HG03571 (cell line): ENCODE measurements at regions not wholly inside any gene's neighbourhood (a gene's known extent, or its start where the extent isn't known, plus 50 kb on each side); places are given as distances from the start of the nearest gene placed in this dataset.
"Not testable (repeated sequence)": the region's sequence is repeated elsewhere in the genome, so short reads cannot be mapped to it uniquely, and the experiment has no call there.

Experiments used
- ATAC-seq: cut with Tn5 transposase; IDR thresholded peaks from one replicate; pipeline ENCODE4 v1.9.1; 2021; ENCODE audit not compliant: unreplicated experiment

DNA sequence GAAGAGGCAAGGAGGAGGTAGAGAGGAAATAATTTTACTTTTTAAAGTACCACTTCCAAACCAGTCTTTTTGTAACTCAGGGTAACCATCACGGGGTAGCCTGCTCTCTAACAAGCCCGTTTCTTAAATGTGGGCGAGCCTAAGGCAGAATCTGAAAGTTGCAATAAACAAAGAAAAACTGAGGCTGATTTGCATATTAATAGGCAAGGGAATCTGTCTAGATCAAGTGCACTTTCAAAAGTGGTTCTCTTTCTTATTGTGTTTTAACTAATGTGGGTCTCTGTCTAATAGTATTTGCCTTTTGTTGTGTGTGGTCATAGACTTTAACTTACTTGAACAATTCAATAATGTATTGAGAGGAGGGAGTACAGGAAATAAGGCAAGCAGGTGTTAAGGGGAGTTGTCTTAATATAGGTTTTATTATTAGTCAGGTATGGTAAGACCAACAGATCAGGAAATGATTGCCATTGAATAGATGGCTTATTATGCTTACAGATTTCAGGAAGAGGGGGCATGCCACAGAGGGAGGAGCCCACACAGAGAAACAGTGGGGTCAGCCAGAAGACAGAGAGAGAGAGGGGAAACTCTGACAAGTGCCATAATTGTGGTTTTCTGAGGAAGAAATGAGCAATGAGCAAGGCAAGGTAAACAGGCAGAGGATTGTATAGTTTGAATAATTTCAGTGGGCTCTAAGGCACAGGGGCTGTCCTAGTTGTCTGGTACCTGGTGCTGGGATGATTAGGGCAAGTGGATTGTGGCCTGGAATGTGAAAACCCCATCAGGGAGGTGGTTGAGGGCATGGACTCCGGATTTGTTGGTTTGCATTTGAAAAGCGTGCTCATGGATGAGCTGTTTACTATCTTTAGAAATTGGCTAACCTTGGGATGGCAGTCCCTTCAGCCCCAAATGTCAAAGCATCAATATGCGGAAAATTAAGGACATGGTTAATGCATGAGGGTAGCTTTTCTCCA is 237.2 kb downstream of the TOX3 start:
- no peak for ATAC-seq

- no peak for ATAC-seq
These were observed 238.9 kb downstream of the TOX3 start for GRCh38 chr16:52308051-52308450.

DNA sequence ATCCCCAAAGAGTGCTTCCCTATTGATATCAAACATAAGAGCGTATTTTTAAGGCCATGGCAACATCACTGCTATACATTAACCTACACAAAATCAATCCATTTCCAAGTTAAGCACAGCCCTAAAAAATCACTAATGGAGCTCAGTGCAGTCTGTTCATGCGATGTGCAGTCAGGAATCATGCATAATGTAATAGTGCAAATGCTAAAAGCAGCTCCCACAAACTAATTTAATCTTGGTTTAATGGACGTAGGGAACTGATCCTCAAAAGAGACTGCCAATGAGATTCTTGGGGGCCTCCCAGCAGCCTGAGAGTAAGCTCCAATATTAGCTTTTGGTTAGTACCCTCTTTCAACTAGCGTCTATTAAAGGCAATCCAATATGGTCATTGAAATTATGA is 245.9 kb downstream of the TOX3 start:
- no peak for ATAC-seq

- no peak for ATAC-seq
These were observed 248.2 kb downstream of the TOX3 start for GRCh38 chr16:52298769-52299168.

DNA sequence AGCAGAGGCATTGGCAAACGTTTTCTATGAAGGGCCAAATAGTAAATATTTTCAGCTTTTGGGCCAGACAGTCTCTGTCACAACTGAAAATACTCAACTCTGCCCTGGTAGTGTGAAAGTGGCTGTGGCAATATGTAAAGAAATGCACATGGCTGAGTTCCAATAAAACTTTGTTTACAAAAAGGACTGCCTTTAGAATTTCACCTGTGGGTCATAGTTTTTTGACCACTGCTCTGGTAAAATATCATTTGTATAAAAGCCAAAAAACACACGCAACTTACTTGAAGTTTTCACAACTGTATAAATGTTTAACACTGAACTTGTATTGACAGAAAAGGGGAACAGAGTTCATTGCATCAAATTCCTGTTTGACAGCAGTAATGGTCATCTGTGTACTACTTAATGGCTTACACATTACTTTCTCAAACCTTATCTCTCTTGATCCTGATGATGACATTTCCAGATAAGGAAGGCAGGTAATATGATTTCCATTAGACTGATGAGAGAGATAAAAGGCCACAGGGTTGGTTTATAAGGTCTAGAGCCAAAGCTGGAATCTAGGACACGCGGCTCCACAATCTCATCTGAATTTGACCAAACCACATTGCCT is 250.1 kb downstream of the TOX3 start:
- not testable (repeated sequence) for ATAC-seq

GRCh38 chr16:52296076-52296475 is 250.9 kb downstream of the TOX3 start:
- no peak for ATAC-seq

GRCh38 chr16:52294660-52295059 is 252.3 kb downstream of the TOX3 start:
- no peak for ATAC-seq

DNA sequence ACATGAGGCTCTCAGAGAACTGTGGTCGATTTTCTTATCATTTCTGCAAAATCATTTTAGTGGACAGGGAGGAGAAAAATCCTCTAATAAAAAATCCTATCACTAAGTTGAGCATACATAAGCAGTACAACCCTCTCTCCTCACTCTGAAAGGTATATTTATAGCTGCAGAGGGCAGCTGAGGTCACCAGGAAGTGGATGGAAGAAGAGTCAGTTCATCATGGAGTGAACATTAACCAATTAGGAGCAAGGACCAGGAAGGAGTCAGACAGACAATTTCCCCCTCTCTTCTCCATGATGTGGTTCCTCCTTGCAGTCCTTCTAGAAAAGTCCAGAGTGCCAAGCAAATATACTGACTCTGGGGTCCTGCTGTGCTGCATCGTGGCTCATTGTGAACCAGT is 253.7 kb downstream of the TOX3 start:
- ATAC-seq = no peak

GRCh38 chr16:52283584-52284375 is 263.2 kb downstream of the TOX3 start:
- ATAC-seq = no peak

GRCh38 chr16:52283018-52283417 is 263.9 kb downstream of the TOX3 start:
- ATAC-seq = no peak

DNA sequence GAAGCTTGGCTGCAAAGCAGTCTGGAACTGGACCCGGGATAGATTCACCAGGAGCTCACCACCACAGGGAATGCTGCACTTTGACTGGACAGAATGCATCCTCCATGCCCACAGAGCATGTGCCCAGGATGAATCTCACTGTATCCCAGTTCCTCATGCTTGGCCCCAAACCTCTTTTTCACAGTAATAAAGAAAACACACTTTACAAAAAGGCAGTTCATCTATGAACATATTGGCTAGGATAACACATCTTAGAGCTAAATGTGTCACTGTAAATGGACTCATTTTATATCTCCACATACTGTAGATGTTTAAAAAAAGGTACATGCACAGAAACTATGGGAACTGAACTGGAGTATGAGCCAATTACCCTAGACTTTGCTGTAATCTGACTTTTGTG is 266.9 kb downstream of the TOX3 start:
- no peak for ATAC-seq

- ATAC-seq = no peak
These were observed 275.7 kb downstream of the TOX3 start for GRCh38 chr16:52271088-52271750.

- ATAC-seq = no peak
These were observed 281.5 kb downstream of the TOX3 start for GRCh38 chr16:52265446-52265861.

DNA sequence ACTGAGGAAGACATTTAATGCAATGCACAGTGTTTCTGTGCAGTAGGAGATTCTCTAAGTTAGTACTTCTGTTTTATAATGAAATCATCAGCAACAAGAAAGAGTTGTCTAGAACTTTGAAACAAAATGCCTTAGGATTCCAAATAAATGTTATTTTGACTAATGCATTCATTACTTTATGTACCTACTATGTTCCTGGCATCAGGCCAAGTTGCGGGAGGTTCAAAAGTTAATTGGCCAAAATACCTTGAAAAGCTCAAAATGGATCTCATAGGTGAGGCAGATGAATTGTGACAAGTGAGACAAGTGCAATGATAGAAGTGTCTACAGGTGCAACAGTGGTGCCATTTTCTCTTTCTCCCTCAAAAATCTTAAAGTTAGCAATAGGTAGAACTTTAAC is 289.4 kb downstream of the TOX3 start:
- ATAC-seq = no peak

DNA sequence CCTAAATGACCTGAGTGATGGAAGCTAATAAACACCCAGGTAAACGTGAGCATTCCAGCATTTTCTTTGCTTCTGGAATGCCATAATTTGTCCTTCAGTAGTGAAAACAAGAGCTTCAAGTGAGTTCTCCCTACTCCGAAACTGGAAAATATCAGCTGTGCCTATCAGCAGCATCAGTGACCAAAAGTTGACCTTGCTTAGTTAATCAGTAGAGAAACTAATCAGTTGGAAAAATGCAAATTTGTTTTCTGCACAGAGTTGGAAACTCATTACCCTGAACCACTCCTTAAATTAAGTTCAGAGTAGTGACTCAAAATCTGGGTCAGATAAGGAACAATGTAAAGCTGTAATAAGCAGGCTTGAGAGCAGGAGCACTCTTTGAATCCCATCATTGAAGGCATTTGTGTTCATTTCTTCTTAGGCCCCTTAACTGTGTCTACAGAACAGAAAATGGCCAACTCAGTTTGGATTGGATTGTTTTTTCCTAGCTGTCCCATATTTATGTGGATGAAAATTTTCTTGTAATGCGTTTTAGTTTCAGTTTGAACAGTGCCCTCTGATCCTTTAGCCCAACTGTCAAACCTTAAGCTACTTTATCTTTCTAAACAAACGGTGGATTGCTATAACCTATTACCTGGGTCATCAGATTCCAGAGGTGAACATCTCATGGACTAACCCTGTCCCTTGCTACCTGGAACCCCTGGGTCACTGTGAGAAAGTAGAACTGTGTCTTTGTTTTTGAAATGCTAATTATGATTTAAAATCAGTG is 290.4 kb downstream of the TOX3 start:
- ATAC-seq = no peak

GRCh38 chr16:52254746-52255145 is 292.2 kb downstream of the TOX3 start:
- ATAC-seq = no peak

- no peak for ATAC-seq
These were observed 294.3 kb downstream of the TOX3 start for GRCh38 chr16:52252680-52253079.

GRCh38 chr16:52251495-52251894 is 295.4 kb downstream of the TOX3 start:
- no peak for ATAC-seq

- ATAC-seq = no peak
These were observed 299.2 kb downstream of the TOX3 start for GRCh38 chr16:52247737-52248136.

DNA sequence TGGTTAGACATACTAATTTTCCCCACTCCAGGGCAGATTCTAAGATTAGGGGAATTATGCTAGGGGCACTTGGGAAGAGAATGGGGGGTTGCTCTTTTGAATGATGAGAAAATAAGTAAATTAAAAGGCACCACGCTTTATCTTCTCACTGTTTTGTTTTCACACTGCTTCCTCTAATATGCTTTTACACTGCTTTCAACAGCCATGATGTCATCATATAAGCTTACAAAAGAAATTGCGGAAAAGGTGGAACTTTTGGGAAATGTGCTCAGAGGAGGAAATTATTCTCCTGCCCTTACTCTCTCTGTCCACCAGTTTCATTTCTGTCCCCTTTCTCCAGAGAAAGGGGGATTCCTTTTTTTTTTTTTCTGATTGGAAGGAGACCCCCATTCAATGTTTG is 308.2 kb downstream of the TOX3 start:
- no peak for ATAC-seq
